SHP77 (cell line): ENCODE measurements at regions not wholly inside any gene's neighbourhood (a gene's known extent, or its start where the extent isn't known, plus 50 kb on each side); places are given as distances from the start of the nearest gene placed in this dataset.

Experiments
- DNase-seq, 2 experiments: peaks; one replicate each; lab custom pipeline; 2025; lab: John Stamatoyannopoulos, UW

- DNase-seq = no peak
Measured at GRCh38 chr3:176932433-176932832, 264.8 kb downstream of the TBL1XR1 start.

GRCh38 chr3:176931991-176932390 is 265.3 kb downstream of the TBL1XR1 start:
- DNase-seq = no peak

GRCh38 chr3:176930942-176931341 is 266.3 kb downstream of the TBL1XR1 start:
- DNase-seq = no peak

- no peak for DNase-seq
Measured at GRCh38 chr3:176928582-176928931, 268.7 kb downstream of the TBL1XR1 start.

GRCh38 chr3:176927706-176928581 is 269.3 kb downstream of the TBL1XR1 start:
- no peak for DNase-seq

GRCh38 chr3:176927280-176927679 is 270.0 kb downstream of the TBL1XR1 start:
- no peak for DNase-seq

- no peak for DNase-seq
Measured at GRCh38 chr3:176926688-176927087, 270.6 kb downstream of the TBL1XR1 start.

GRCh38 chr3:176926034-176926433 is 271.2 kb downstream of the TBL1XR1 start:
- no peak for DNase-seq

GRCh38 chr3:176920766-176921160 is 276.5 kb downstream of the TBL1XR1 start:
- peak; percentile 80 to 83 for DNase-seq

- DNase-seq = peak; percentile 87 to 93
Measured at GRCh38 chr3:176919836-176920765, 277.2 kb downstream of the TBL1XR1 start.

- no peak for DNase-seq
Measured at GRCh38 chr3:176916777-176917176, 280.5 kb downstream of the TBL1XR1 start.

GRCh38 chr3:176914764-176915163 is 282.5 kb downstream of the TBL1XR1 start:
- no peak for DNase-seq

- no peak for DNase-seq
Measured at GRCh38 chr3:176911579-176911978, 285.7 kb downstream of the TBL1XR1 start.

GRCh38 chr3:176909044-176909443 is 288.2 kb downstream of the TBL1XR1 start:
- DNase-seq = no peak

- DNase-seq = peak; percentile 79 to 85
Measured at GRCh38 chr3:176906046-176906905, 291.0 kb downstream of the TBL1XR1 start.

- no peak for DNase-seq
Measured at GRCh38 chr3:176905331-176905730, 292.0 kb downstream of the TBL1XR1 start.

- DNase-seq = no peak
Measured at GRCh38 chr3:176904506-176904905, 292.8 kb downstream of the TBL1XR1 start.

- no peak for DNase-seq
Measured at GRCh38 chr3:176896640-176897039, 300.6 kb downstream of the TBL1XR1 start.

GRCh38 chr3:176896165-176896564 is 301.1 kb downstream of the TBL1XR1 start:
- DNase-seq = no peak

GRCh38 chr3:176879710-176880109 is 317.6 kb downstream of the TBL1XR1 start:
- no peak for DNase-seq

GRCh38 chr3:176873261-176873660 is 324.0 kb downstream of the TBL1XR1 start:
- DNase-seq = no peak

GRCh38 chr3:176872771-176873209 is 324.5 kb downstream of the TBL1XR1 start:
- peak; percentile 54 to 62 for DNase-seq
